ENCODE measurements at regions not wholly inside any gene's neighbourhood (a gene's known extent, or its start where the extent isn't known, plus 50 kb on each side); places are given as distances from the start of the nearest gene placed in this dataset.

GRCh38 chr3:184636741-184637316 lies 75.0 kb downstream of the MAGEF1 start:
- no peak for TF ChIP-seq POLR2A (IDR thresholded peaks at IDR 0.05)
- TF ChIP-seq CTCF (IDR thresholded peaks at IDR 0.05): no peak
